ENCODE measurements at regions not wholly inside any gene's neighbourhood (a gene's known extent, or its start where the extent isn't known, plus 50 kb on each side); places are given as distances from the start of the nearest gene placed in this dataset.

DNA sequence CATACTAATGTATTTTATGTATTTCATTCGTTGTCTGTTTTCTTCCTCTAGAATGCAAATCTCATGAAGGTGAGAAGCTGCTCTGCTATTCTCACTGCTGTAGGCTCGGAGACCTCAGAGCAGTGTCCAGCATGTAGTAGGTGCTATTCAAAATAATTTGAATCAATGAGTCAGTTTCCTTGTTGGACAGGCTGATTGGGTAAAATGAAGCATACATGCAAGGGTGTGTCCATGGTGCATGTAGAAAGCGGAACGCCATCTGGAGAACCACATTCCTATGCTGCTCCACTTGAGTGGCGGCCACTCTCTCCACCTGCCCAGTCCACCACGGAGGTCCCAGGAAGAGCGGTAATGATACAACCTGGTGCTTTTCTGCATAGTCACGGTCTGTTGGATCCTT lies 412.1 kb downstream of the QKI start:
- Histone ChIP-seq H3K27me3 (ENCODE audit: control insufficient read depth in 2 of 2, insufficient read depth in 2 of 2, low read length in 2 of 2) (peaks cover 44 to 68% of the 10 kb centered on the region in 2 experiments), H3K79me2 (ENCODE audit: control insufficient read depth, insufficient read depth, low read length) (no peaks in the 10 kb centered on the region), H3K36me3 (ENCODE audit: control insufficient read depth, insufficient read depth, low read length) (no peaks in the 10 kb centered on the region), H3K4me1 (replicated peaks in 1 of 2; ENCODE audit: control insufficient read depth in 2 of 2, insufficient read depth in 2 of 2, low read length in 2 of 2) (no peaks in the 10 kb centered on the region; a peak in 1 of 5 replicates), H3K9me1 (ENCODE audit: control insufficient read depth, insufficient read depth, low read length) (no peaks in the 10 kb centered on the region), H4K20me1 (replicated peaks; ENCODE audit: control insufficient read depth, insufficient read depth, low read length) (no peaks in the 10 kb centered on the region), H3K4me3 (no peak overlapping the region), H3K27ac (ENCODE audit: extremely low read depth, low read depth, low read length) (no peak overlapping the region), H3K9me3 (replicated peaks; ENCODE audit: control insufficient read depth, insufficient read depth, low read depth, low read length) (no peaks in the 10 kb centered on the region), H3K4me2 (ENCODE audit: insufficient read depth, low read length) (no peak overlapping the region), H3K9ac (ENCODE audit: insufficient read depth in 1 of 2, low read depth in 2 of 2, low read length in 2 of 2) (no peak overlapping the region), H2AFZ (ENCODE audit: low read depth, low read length) (no peak overlapping the region)
- ChIA-PET POLR2A (no interaction called here), CTCF (ENCODE audit: low intra/inter-chr PET ratio) (no interaction called here)
- peak; percentile 34 for ATAC-seq
- DNase-seq (ENCODE audit: extremely low read depth in 1 of 4, low spot score in 3 of 4), result no peak
- intact Hi-C loops (cut with micrococcal nuclease) (no loop called here), in situ Hi-C loops (cut with MboI) (no loop called here)
- FAIRE-seq, result no peak
- TF ChIP-seq MAFG (tag; conservative IDR thresholded peaks at IDR 0.05) (peak; percentile 25), SRSF9 (IDR thresholded peaks at IDR 0.05; ENCODE audit: borderline replicate concordance, low read depth, low read length) (no peak)
- 2% methylated on average over 8 of the region's 8 CpGs for WGBS (ENCODE audit: insufficient coverage, low coverage, missing lambda C conversion rate)
- BruUV-seq (replicated peaks), result no TSS peak

DNA sequence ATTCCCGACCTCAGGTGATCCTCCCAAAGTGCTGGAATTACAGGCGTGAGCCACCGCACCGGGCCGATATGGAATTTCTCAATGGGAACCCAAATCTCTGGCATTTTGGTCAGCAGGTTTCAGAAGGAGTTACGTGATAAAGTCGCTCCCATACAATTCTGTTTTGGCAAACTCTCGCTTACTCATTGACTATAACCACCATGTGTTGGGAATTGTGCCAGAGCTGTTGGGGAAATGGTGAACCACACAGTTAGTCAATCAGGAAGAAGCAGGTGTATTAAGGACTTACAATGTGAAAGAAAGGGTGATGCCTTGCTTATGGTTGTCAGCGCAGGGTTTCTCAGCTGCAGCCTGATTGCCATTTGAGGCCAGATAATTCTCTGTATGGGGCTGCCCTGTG lies 410.5 kb downstream of the QKI start:
- no TSS peak for BruUV-seq (replicated peaks)
- no peaks in the 10 kb centered on the region for H3K36me3 ChIP-seq (ENCODE audit: control insufficient read depth, insufficient read depth, low read length)
- DNase-seq (ENCODE audit: extremely low read depth in 1 of 4, low spot score in 3 of 4), result no peak
- no peak for FAIRE-seq
- POLR2A ChIA-PET, result interaction anchor here (0.6 to 0.8 kb wide), 2 partner anchors 11 to 48 kb away, joined by 3 to 4 read pairs; no protein-coding TSS in a partner anchor
- intact Hi-C loops (cut with micrococcal nuclease), result no loop called here
- no peaks in the 10 kb centered on the region for H3K9me1 ChIP-seq (ENCODE audit: control insufficient read depth, insufficient read depth, low read length)
- peaks cover 0 to 2% of the 10 kb centered on the region in 2 experiments; a peak in 1 of 5 replicates for H3K4me1 ChIP-seq (replicated peaks in 1 of 2; ENCODE audit: control insufficient read depth in 2 of 2, insufficient read depth in 2 of 2, low read length in 2 of 2)
- WGBS (ENCODE audit: insufficient coverage, low coverage, missing lambda C conversion rate), result 21% methylated on average over 9 of the region's 9 CpGs
- in situ Hi-C loops (cut with MboI), result no loop called here
- H3K9ac ChIP-seq (ENCODE audit: insufficient read depth in 1 of 2, low read depth in 2 of 2, low read length in 2 of 2), result no peak overlapping the region
- H3K27me3 ChIP-seq (ENCODE audit: control insufficient read depth in 2 of 2, insufficient read depth in 2 of 2, low read length in 2 of 2), result peaks cover 53 to 74% of the 10 kb centered on the region in 2 experiments
- H3K9me3 ChIP-seq (replicated peaks; ENCODE audit: control insufficient read depth, insufficient read depth, low read depth, low read length), result no peaks in the 10 kb centered on the region
- no peaks in the 10 kb centered on the region for H3K79me2 ChIP-seq (ENCODE audit: control insufficient read depth, insufficient read depth, low read length)
- CTCF ChIA-PET (ENCODE audit: low intra/inter-chr PET ratio), result no interaction called here
- no peak overlapping the region for H3K4me2 ChIP-seq (ENCODE audit: insufficient read depth, low read length)
- no peak for ATAC-seq
- H2AFZ ChIP-seq (ENCODE audit: low read depth, low read length), result no peak overlapping the region
- H3K27ac ChIP-seq (ENCODE audit: extremely low read depth, low read depth, low read length), result no peak overlapping the region
- H4K20me1 ChIP-seq (replicated peaks; ENCODE audit: control insufficient read depth, insufficient read depth, low read length), result no peaks in the 10 kb centered on the region
- no peak overlapping the region for H3K4me3 ChIP-seq
- TF ChIP-seq ASH1L (IDR thresholded peaks at IDR 0.05; ENCODE audit: borderline replicate concordance, low read depth, partially characterized antibody) (no peak), PRMT5 (CRISPR knock-in tag; IDR thresholded peaks at IDR 0.05) (no peak), JUNB (CRISPR knock-in tag; conservative IDR thresholded peaks at IDR 0.05) (no peak), CHD1 (IDR thresholded peaks at IDR 0.05; ENCODE audit: low read length) (no peak), ZNF668 (CRISPR knock-in tag; IDR thresholded peaks at IDR 0.05) (no peak), RAD21 (CRISPR knock-in tag; conservative IDR thresholded peaks at IDR 0.05 in 1 of 2, IDR thresholded peaks at IDR 0.05 in 1 of 2) (no peak), STAG1 (CRISPR knock-in tag; IDR thresholded peaks at IDR 0.05; ENCODE audit: borderline replicate concordance) (no peak), RCOR1 (IDR thresholded peaks at IDR 0.05; ENCODE audit: borderline replicate concordance in 1 of 2, low read depth in 2 of 2, low read length in 2 of 2) (no peak), ILF3 (IDR thresholded peaks at IDR 0.05; ENCODE audit: borderline replicate concordance) (no peak), KAT8 (IDR thresholded peaks at IDR 0.05; ENCODE audit: low read depth) (no peak), ZBTB1 (CRISPR knock-in tag; IDR thresholded peaks at IDR 0.05; ENCODE audit: borderline replicate concordance, low read depth) (no peak)
- TF ChIP-seq, protein P1, sequence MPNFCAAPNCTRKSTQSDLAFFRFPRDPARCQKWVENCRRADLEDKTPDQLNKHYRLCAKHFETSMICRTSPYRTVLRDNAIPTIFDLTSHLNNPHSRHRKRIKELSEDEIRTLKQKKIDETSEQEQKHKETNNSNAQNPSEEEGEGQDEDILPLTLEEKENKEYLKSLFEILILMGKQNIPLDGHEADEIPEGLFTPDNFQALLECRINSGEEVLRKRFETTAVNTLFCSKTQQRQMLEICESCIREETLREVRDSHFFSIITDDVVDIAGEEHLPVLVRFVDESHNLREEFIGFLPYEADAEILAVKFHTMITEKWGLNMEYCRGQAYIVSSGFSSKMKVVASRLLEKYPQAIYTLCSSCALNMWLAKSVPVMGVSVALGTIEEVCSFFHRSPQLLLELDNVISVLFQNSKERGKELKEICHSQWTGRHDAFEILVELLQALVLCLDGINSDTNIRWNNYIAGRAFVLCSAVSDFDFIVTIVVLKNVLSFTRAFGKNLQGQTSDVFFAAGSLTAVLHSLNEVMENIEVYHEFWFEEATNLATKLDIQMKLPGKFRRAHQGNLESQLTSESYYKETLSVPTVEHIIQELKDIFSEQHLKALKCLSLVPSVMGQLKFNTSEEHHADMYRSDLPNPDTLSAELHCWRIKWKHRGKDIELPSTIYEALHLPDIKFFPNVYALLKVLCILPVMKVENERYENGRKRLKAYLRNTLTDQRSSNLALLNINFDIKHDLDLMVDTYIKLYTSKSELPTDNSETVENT (CRISPR knock-in tag; IDR thresholded peaks at IDR 0.05), result no peak

Data from K562 (cell line).